ENCODE measurements at regions not wholly inside any gene's neighbourhood (a gene's known extent, or its start where the extent isn't known, plus 50 kb on each side); places are given as distances from the start of the nearest gene placed in this dataset.
"Not testable (repeated sequence)": the region's sequence is repeated elsewhere in the genome, so short reads cannot be mapped to it uniquely, and the experiment has no call there.

GRCh38 chrX:129361576-129361975 is 161.7 kb downstream of the SMARCA1 start:
- no peak for DNase-seq

- DNase-seq: peak; percentile 1 to 20
Observed at GRCh38 chrX:129360175-129360574, 163.1 kb downstream of the SMARCA1 start.

- no peak for DNase-seq
Observed at GRCh38 chrX:129359269-129359668, 164.0 kb downstream of the SMARCA1 start.

- DNase-seq: not testable (repeated sequence)
Observed at GRCh38 chrX:129357428-129357827, 165.9 kb downstream of the SMARCA1 start.

- DNase-seq: no peak
Observed at GRCh38 chrX:129347291-129347690, 176.0 kb downstream of the SMARCA1 start.

GRCh38 chrX:129346574-129346973 is 176.7 kb downstream of the SMARCA1 start:
- no peak for DNase-seq

GRCh38 chrX:129337264-129337663 is 186.0 kb downstream of the SMARCA1 start:
- DNase-seq: not testable (repeated sequence)

- no peak for DNase-seq
Observed at GRCh38 chrX:129323115-129323514, 200.2 kb downstream of the SMARCA1 start.

- DNase-seq: no peak
Observed at GRCh38 chrX:129318375-129318774, 204.9 kb downstream of the SMARCA1 start.

GRCh38 chrX:129316461-129316860 is 206.8 kb downstream of the SMARCA1 start:
- DNase-seq: no peak

- no peak for DNase-seq
Observed at GRCh38 chrX:129310000-129310399, 213.3 kb downstream of the SMARCA1 start.

- no peak for DNase-seq
Observed at GRCh38 chrX:129262912-129263311, 260.4 kb downstream of the SMARCA1 start.

GRCh38 chrX:129255516-129255915 is 267.8 kb downstream of the SMARCA1 start:
- not testable (repeated sequence) for DNase-seq

GRCh38 chrX:129249563-129249962 is 273.7 kb downstream of the SMARCA1 start:
- no peak for DNase-seq

- DNase-seq: no peak
Observed at GRCh38 chrX:129247642-129248041, 275.6 kb downstream of the SMARCA1 start.

GRCh38 chrX:129239371-129239770 is 283.9 kb downstream of the SMARCA1 start:
- DNase-seq: no peak

- no peak for DNase-seq
Observed at GRCh38 chrX:129238011-129238410, 285.3 kb downstream of the SMARCA1 start.

GRCh38 chrX:129235903-129236302 is 287.4 kb downstream of the SMARCA1 start:
- no peak for DNase-seq

- no peak for DNase-seq
Observed at GRCh38 chrX:129233786-129234185, 289.5 kb downstream of the SMARCA1 start.

- no peak for DNase-seq
Observed at GRCh38 chrX:129230850-129231512, 292.3 kb downstream of the SMARCA1 start.

- no peak for DNase-seq
Observed at GRCh38 chrX:129230168-129230567, 293.1 kb downstream of the SMARCA1 start.

GRCh38 chrX:129227366-129227765 is 295.9 kb downstream of the SMARCA1 start:
- DNase-seq: no peak

GRCh38 chrX:129193357-129193756 is 329.9 kb downstream of the SMARCA1 start:
- no peak for DNase-seq

- DNase-seq: no peak
Observed at GRCh38 chrX:129188231-129188630, 335.1 kb downstream of the SMARCA1 start.

GRCh38 chrX:129176710-129177109 is 346.6 kb downstream of the SMARCA1 start:
- DNase-seq: no peak

All from activated CD4-positive, alpha-beta T cell treated with anti-CD3 and anti-CD28 coated beads for 4 hours (primary cell).